HL-60 (cell line): ENCODE measurements at regions not wholly inside any gene's neighbourhood (a gene's known extent, or its start where the extent isn't known, plus 50 kb on each side); places are given as distances from the start of the nearest gene placed in this dataset.

Experiments
- DNase-seq, 2 experiments: peaks; one replicate each; pipeline ENCODE4 v3.0.0-alpha.2; 2010 to 2020; ENCODE audit warnings: low read depth in 1 of 2, low spot score in 1 of 2
- H3K27ac ChIP-seq: fragments of 250-450 bp; sonication (Bioruptor Pico); replicated peaks from 2 replicates; pipeline ENCODE4 v1.5.1; 2020; ENCODE audit warnings: mild to moderate bottlenecking, moderate library complexity
- H3K27me3 ChIP-seq: fragments of 250-450 bp; sonication (Bioruptor Pico); 2 replicates; pipeline ENCODE4 v1.5.1; 2021; ENCODE audit warnings: mild to moderate bottlenecking, moderate library complexity; ENCODE audit not compliant: insufficient read depth, poor library complexity, severe bottlenecking
- H3K4me3 ChIP-seq: replicated peaks from 2 replicates; pipeline ENCODE4 v1.5.1; 2011; ENCODE audit warnings: mild to moderate bottlenecking, control low read depth, low read length; ENCODE audit not compliant: insufficient read depth
- CTCF ChIP-seq: IDR thresholded peaks from one replicate; pipeline ENCODE4 v1.5.1; 2011; ENCODE audit warnings: low read length, control low read depth, inconsistent platforms; ENCODE audit not compliant: insufficient read depth
- GABPA ChIP-seq: IDR thresholded peaks from 2 replicates; pipeline ENCODE4 v1.6.1; 2012; ENCODE audit warnings: low read depth
- POLR2AphosphoS5 ChIP-seq: IDR thresholded peaks from 2 replicates; pipeline ENCODE4 v1.6.1; 2012; ENCODE audit warnings: low read depth
- SPI1 ChIP-seq: IDR thresholded peaks from 2 replicates; pipeline ENCODE4 v1.6.1; 2012; ENCODE audit warnings: low read depth, mild to moderate bottlenecking, borderline replicate concordance
- TF ChIP-seq, protein P1 (sequence below): IDR thresholded peaks from 2 replicates; pipeline ENCODE4 v1.6.1; 2012; ENCODE audit warnings: low read depth; ENCODE audit not compliant: insufficient replicate concordance

DNA sequence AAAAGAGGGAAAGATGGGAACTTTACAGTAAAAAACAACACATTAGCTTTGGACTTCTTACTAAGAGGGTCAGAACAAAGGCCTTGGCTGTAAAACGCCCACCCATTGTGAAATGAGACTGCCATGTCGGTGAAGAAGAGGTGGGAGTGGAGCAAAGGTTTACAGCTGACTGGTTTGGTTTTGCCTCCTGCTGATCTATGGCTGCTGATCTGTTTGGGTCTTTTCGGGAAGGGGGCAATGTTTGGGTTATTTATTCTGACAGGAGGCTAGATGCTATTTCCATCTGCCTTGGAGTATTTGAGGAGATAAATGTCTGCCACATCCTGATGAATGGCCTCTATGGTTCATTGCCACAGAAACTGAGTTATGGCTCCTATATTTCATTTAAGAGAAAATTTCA, 408.7 kb downstream of the TLE4 start:
- Histone ChIP-seq H3K27me3 (peaks cover 3% of the 10 kb centered on the region), H3K4me3 (no peak overlapping the region), H3K27ac (no peak overlapping the region)
- TF ChIP-seq, protein P1, sequence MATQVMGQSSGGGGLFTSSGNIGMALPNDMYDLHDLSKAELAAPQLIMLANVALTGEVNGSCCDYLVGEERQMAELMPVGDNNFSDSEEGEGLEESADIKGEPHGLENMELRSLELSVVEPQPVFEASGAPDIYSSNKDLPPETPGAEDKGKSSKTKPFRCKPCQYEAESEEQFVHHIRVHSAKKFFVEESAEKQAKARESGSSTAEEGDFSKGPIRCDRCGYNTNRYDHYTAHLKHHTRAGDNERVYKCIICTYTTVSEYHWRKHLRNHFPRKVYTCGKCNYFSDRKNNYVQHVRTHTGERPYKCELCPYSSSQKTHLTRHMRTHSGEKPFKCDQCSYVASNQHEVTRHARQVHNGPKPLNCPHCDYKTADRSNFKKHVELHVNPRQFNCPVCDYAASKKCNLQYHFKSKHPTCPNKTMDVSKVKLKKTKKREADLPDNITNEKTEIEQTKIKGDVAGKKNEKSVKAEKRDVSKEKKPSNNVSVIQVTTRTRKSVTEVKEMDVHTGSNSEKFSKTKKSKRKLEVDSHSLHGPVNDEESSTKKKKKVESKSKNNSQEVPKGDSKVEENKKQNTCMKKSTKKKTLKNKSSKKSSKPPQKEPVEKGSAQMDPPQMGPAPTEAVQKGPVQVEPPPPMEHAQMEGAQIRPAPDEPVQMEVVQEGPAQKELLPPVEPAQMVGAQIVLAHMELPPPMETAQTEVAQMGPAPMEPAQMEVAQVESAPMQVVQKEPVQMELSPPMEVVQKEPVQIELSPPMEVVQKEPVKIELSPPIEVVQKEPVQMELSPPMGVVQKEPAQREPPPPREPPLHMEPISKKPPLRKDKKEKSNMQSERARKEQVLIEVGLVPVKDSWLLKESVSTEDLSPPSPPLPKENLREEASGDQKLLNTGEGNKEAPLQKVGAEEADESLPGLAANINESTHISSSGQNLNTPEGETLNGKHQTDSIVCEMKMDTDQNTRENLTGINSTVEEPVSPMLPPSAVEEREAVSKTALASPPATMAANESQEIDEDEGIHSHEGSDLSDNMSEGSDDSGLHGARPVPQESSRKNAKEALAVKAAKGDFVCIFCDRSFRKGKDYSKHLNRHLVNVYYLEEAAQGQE, result no peak
- no peak for TF ChIP-seq POLR2AphosphoS5
- no peak for DNase-seq

- peaks cover 3% of the 10 kb centered on the region for H3K27me3 ChIP-seq
- H3K27ac ChIP-seq, result no peak overlapping the region
- no peak overlapping the region for H3K4me3 ChIP-seq
- no peak for DNase-seq
- TF ChIP-seq GABPA (no peak), CTCF (no peak), POLR2AphosphoS5 (no peak), SPI1 (no peak)
- TF ChIP-seq, protein P1, result no peak
These were observed 405.9 kb downstream of the TLE4 start for GRCh38 chr9:79977510-79978197.

DNA sequence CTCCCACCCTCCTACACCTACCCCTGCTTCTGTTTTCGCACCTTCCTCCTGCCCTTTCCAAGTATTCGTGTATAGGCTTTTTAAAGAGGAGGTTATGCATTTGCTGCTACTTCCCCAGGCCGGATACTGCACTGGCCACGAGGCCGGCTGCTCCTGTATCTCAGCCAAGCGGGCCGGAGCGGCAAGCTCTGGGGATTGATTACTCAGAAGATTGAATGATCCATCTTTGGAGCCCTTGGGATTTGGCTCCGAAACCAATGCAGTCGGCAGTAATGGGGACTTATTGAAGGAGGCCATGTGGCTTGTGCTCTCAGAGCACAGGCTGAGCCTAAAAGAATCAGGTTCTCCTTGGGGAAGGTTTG, 405.3 kb downstream of the TLE4 start:
- Histone ChIP-seq H3K27me3 (peaks cover 3% of the 10 kb centered on the region), H3K4me3 (no peak overlapping the region), H3K27ac (no peak overlapping the region)
- DNase-seq, result no peak
- TF ChIP-seq, protein P1, result no peak
- no peak for TF ChIP-seq SPI1
- TF ChIP-seq GABPA, result no peak
- no peak for TF ChIP-seq CTCF
- no peak for TF ChIP-seq POLR2AphosphoS5
